OCI-LY3 (cell line): ENCODE measurements at regions not wholly inside any gene's neighbourhood (a gene's known extent, or its start where the extent isn't known, plus 50 kb on each side); places are given as distances from the start of the nearest gene placed in this dataset.

ENCODE experiments used
- H2AFZ ChIP-seq: fragments of 200-600, 300-600 bp; shearing (Covaris generic); 2 replicates; pipeline ENCODE4 v1.6.0; 2014; ENCODE audit warnings: antibody characterized with exemption, low read depth, low read length
- H3K27ac ChIP-seq: fragments of 200-600, 300-600 bp; sonication (generic); 2 replicates; pipeline ENCODE4 v1.5.1; 2014; ENCODE audit warnings: mild to moderate bottlenecking, low read length, moderate library complexity, mixed read lengths
- H3K27me3 ChIP-seq: fragments of 200-600, 300-600 bp; sonication (generic); 2 replicates; pipeline ENCODE4 v1.6.1; 2014; ENCODE audit warnings: low read depth, low read length, mixed read lengths
- H3K36me3 ChIP-seq: fragments of 200-600, 300-600 bp; sonication (generic); replicated peaks from 2 replicates; pipeline ENCODE3; 2014; ENCODE audit warnings: low read depth, low read length, mixed read lengths
- H3K4me1 ChIP-seq: fragments of 300-600, 200-600 bp; sonication (generic); 2 replicates; pipeline ENCODE4 v1.6.1; 2014; ENCODE audit warnings: low read length, mixed read lengths
- H3K4me2 ChIP-seq: fragments of 200-600, 300-600 bp; sonication (generic); 2 replicates; pipeline ENCODE4 v1.6.1; 2014; ENCODE audit warnings: low read length, mixed read lengths
- H3K4me3 ChIP-seq: fragments of 300-600, 200-600 bp; sonication (generic); 2 replicates; pipeline ENCODE4 v1.5.1; 2014; ENCODE audit warnings: antibody characterized with exemption, mild to moderate bottlenecking, low read length, moderate library complexity
- H3K79me2 ChIP-seq: fragments of 300-600, 200-600 bp; shearing (Covaris generic); 2 replicates; pipeline ENCODE4 v1.6.1; 2014; ENCODE audit warnings: mild to moderate bottlenecking, low read length, mixed read lengths
- H3K9ac ChIP-seq: fragments of 300-600, 200-600 bp; shearing (Covaris generic); 2 replicates; pipeline ENCODE4 v1.6.0; 2014; ENCODE audit warnings: mild to moderate bottlenecking, low read length, moderate library complexity
- H3K9me3 ChIP-seq: fragments of 200-600, 300-600 bp; shearing (Covaris generic); 2 replicates; pipeline ENCODE4 v1.6.1; 2014; ENCODE audit warnings: low read length, mixed read lengths; ENCODE audit not compliant: insufficient read depth
- H4K20me1 ChIP-seq: fragments of 200-600, 300-600 bp; sonication (generic); 2 replicates; pipeline ENCODE4 v1.6.1; 2016; ENCODE audit warnings: low read length, mixed read lengths; ENCODE audit not compliant: insufficient read depth
- EZH2phosphoT487 ChIP-seq: fragments of 200-600 bp; shearing (Covaris generic); IDR thresholded peaks from 2 replicates; pipeline ENCODE4 v1.6.1; 2018; ENCODE audit warnings: antibody characterized with exemption, mixed run types, low read depth
- TF ChIP-seq, protein P1 (sequence below): fragments of 200-600, 300-600 bp; sonication (generic); IDR thresholded peaks from 2 replicates; pipeline ENCODE4 v1.5.1; 2014; ENCODE audit warnings: antibody characterized with exemption, low read length, low read depth

DNA sequence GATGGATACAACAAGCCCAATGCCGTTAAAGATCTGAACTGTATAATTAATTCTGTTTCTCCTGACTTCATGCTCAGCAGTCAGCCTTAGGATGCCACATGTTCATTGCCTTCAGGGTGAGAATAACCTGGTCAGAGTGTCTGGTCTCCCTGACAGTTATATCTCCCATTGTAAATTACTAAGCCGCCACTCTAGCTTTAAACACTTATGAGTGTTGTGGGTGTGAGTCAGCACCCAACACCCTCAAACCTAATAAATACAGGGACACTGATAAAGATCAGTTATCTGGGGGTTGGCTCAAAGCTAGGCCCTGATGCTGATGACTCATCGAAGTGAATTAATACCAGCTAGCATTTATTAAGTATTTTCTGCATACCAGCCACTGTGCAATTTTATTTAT, 64.9 kb upstream of the DYNLT3 start:
- no peaks in the 10 kb centered on the region for H3K36me3 ChIP-seq
- H3K4me3 ChIP-seq, result no peak overlapping the region
- no peaks in the 10 kb centered on the region for H3K79me2 ChIP-seq
- no peak overlapping the region for H2AFZ ChIP-seq
- no peaks in the 10 kb centered on the region for H4K20me1 ChIP-seq
- TF ChIP-seq, protein P1, sequence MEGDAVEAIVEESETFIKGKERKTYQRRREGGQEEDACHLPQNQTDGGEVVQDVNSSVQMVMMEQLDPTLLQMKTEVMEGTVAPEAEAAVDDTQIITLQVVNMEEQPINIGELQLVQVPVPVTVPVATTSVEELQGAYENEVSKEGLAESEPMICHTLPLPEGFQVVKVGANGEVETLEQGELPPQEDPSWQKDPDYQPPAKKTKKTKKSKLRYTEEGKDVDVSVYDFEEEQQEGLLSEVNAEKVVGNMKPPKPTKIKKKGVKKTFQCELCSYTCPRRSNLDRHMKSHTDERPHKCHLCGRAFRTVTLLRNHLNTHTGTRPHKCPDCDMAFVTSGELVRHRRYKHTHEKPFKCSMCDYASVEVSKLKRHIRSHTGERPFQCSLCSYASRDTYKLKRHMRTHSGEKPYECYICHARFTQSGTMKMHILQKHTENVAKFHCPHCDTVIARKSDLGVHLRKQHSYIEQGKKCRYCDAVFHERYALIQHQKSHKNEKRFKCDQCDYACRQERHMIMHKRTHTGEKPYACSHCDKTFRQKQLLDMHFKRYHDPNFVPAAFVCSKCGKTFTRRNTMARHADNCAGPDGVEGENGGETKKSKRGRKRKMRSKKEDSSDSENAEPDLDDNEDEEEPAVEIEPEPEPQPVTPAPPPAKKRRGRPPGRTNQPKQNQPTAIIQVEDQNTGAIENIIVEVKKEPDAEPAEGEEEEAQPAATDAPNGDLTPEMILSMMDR, result no peak
- no peak overlapping the region for H3K27ac ChIP-seq
- H3K27me3 ChIP-seq, result no peaks in the 10 kb centered on the region
- no peaks in the 10 kb centered on the region for H3K4me1 ChIP-seq
- no peak overlapping the region for H3K4me2 ChIP-seq
- no peak overlapping the region for H3K9ac ChIP-seq
- no peaks in the 10 kb centered on the region for H3K9me3 ChIP-seq

- Histone ChIP-seq H4K20me1 (no peaks in the 10 kb centered on the region), H3K9ac (no peak overlapping the region), H3K79me2 (no peaks in the 10 kb centered on the region), H3K27me3 (no peaks in the 10 kb centered on the region), H3K9me3 (no peaks in the 10 kb centered on the region), H3K36me3 (no peaks in the 10 kb centered on the region), H3K4me2 (no peak overlapping the region), H3K4me1 (no peaks in the 10 kb centered on the region), H3K27ac (no peak overlapping the region), H2AFZ (no peak overlapping the region), H3K4me3 (no peak overlapping the region)
- TF ChIP-seq, protein P1, result no peak
- no peak for TF ChIP-seq EZH2phosphoT487
Measured at GRCh38 chrX:37912777-37913176, 65.4 kb upstream of the DYNLT3 start.

DNA sequence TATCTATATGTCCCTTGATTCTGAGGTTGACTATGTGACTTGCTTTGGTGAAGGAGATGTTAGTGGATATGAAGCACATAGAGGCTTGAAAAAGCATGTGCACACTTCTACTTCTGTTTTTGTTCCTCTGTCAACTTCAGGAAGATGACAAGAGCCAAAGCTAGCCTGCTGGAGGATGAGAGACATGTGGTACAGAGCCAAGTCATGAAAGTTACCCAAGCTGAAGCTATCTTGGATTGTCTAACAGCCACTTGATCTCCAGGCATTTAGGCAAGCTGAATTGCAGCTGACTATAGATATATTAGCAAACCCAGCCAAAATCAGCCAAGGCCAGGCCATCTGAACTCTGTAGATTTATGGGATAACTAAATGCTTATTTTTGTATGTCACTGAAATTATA, 70.8 kb upstream of the DYNLT3 start:
- Histone ChIP-seq H3K4me1 (no peaks in the 10 kb centered on the region), H4K20me1 (no peaks in the 10 kb centered on the region), H3K27me3 (no peaks in the 10 kb centered on the region), H3K9ac (no peak overlapping the region), H3K9me3 (no peaks in the 10 kb centered on the region), H2AFZ (no peak overlapping the region), H3K27ac (no peak overlapping the region), H3K4me2 (no peak overlapping the region), H3K4me3 (no peak overlapping the region), H3K79me2 (no peaks in the 10 kb centered on the region), H3K36me3 (no peaks in the 10 kb centered on the region)
- TF ChIP-seq EZH2phosphoT487, result no peak
- TF ChIP-seq, protein P1, result no peak

DNA sequence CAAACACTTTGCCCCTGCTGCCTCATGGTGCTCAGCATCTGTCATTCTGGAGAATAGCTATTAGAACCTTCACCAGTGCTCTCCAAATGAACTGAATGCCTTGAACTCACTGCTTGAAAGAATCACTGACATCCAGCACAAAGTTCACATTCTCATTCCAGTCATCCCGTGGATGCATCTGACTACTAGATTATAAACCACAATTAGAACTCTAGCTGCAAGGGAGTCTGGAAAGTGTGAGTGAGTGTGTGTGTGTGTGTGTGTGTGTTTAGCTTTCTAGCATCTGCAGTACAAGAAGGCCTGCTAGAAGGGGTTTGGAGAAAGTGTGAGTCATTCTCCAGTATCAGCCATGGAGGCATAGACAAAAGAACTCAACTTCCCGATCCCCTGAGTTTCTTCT, 71.3 kb upstream of the DYNLT3 start:
- TF ChIP-seq, protein P1, result no peak
- no peak for TF ChIP-seq EZH2phosphoT487

More for the DNA sequence above, 71.3 kb upstream of the DYNLT3 start:
- Histone ChIP-seq H3K4me1 (no peaks in the 10 kb centered on the region), H3K27me3 (no peaks in the 10 kb centered on the region), H3K4me2 (no peak overlapping the region), H4K20me1 (no peaks in the 10 kb centered on the region), H2AFZ (no peak overlapping the region), H3K27ac (no peak overlapping the region), H3K36me3 (no peaks in the 10 kb centered on the region), H3K9ac (no peak overlapping the region), H3K79me2 (no peaks in the 10 kb centered on the region), H3K9me3 (no peaks in the 10 kb centered on the region), H3K4me3 (no peak overlapping the region)
